Mucosa of stomach (tissue), 1 donor: ENCODE measurements at regions not wholly inside any gene's neighbourhood (a gene's known extent, or its start where the extent isn't known, plus 50 kb on each side); places are given as distances from the start of the nearest gene placed in this dataset.
"Not testable (repeated sequence)": the region's sequence is repeated elsewhere in the genome, so short reads cannot be mapped to it uniquely, and the experiment has no call there.

Source experiments
- H3K27me3 ChIP-seq: one replicate; pipeline ENCODE4 v1.7.0; 2013; ENCODE audit warnings: mild to moderate bottlenecking, low read length; ENCODE audit not compliant: control insufficient read depth, insufficient read depth
- H3K36me3 ChIP-seq: one replicate; pipeline ENCODE4 v1.7.0; 2013; ENCODE audit warnings: low read length; ENCODE audit not compliant: control insufficient read depth, insufficient read depth
- H3K4me1 ChIP-seq: one replicate; pipeline ENCODE4 v1.7.0; 2013; ENCODE audit warnings: mild to moderate bottlenecking, low read length; ENCODE audit not compliant: control insufficient read depth, insufficient read depth
- H3K4me3 ChIP-seq: one replicate; pipeline ENCODE4 v1.7.0; 2013; ENCODE audit warnings: low read length
- H3K9ac ChIP-seq: one replicate; pipeline ENCODE4 v1.7.0; 2013; ENCODE audit warnings: mild to moderate bottlenecking, low read length, moderate library complexity
- H3K9me3 ChIP-seq: one replicate; pipeline ENCODE4 v1.7.0; 2013; ENCODE audit warnings: mild to moderate bottlenecking, low read length, moderate library complexity; ENCODE audit not compliant: control insufficient read depth
- donor health status: Pancreatic carcinoma.

GRCh38 chr1:81186261-81186660 lies 614.5 kb upstream of the ADGRL2 start:
- no peak overlapping the region for H3K9ac ChIP-seq

GRCh38 chr1:81183553-81183952 lies 617.2 kb upstream of the ADGRL2 start:
- no peaks in the 10 kb centered on the region for H3K9me3 ChIP-seq
- no peaks in the 10 kb centered on the region for H3K27me3 ChIP-seq
- H3K9ac ChIP-seq, result no peak overlapping the region
- no peak overlapping the region for H3K4me3 ChIP-seq
- no peaks in the 10 kb centered on the region for H3K4me1 ChIP-seq
- H3K36me3 ChIP-seq, result no peaks in the 10 kb centered on the region

More at GRCh38 chr1:81186261-81186660, 614.5 kb upstream of the ADGRL2 start:
- no peaks in the 10 kb centered on the region for H3K4me1 ChIP-seq
- no peaks in the 10 kb centered on the region for H3K9me3 ChIP-seq
- H3K4me3 ChIP-seq, result no peak overlapping the region
- no peaks in the 10 kb centered on the region for H3K36me3 ChIP-seq
- no peaks in the 10 kb centered on the region for H3K27me3 ChIP-seq

GRCh38 chr1:81183051-81183450 lies 617.7 kb upstream of the ADGRL2 start:
- Histone ChIP-seq H3K36me3 (no peaks in the 10 kb centered on the region), H3K27me3 (no peaks in the 10 kb centered on the region), H3K4me1 (no peaks in the 10 kb centered on the region), H3K9me3 (no peaks in the 10 kb centered on the region), H3K9ac (no peak overlapping the region), H3K4me3 (no peak overlapping the region)

- no peaks in the 10 kb centered on the region for H3K9me3 ChIP-seq
- no peaks in the 10 kb centered on the region for H3K4me1 ChIP-seq
- H3K36me3 ChIP-seq, result no peaks in the 10 kb centered on the region
- no peak overlapping the region for H3K4me3 ChIP-seq
- no peak overlapping the region for H3K9ac ChIP-seq
- H3K27me3 ChIP-seq, result peaks cover 4% of the 10 kb centered on the region
Measured at GRCh38 chr1:81179242-81179641, 621.5 kb upstream of the ADGRL2 start.

- not testable (repeated sequence) for H3K9me3 ChIP-seq, H3K4me1 ChIP-seq
Measured at GRCh38 chr1:81178431-81179093, 622.2 kb upstream of the ADGRL2 start.

GRCh38 chr1:81174811-81175476 lies 625.8 kb upstream of the ADGRL2 start:
- no peaks in the 10 kb centered on the region for H3K4me1 ChIP-seq
- no peaks in the 10 kb centered on the region for H3K36me3 ChIP-seq
- no peak overlapping the region for H3K4me3 ChIP-seq
- H3K27me3 ChIP-seq, result peaks cover 4% of the 10 kb centered on the region
- H3K9me3 ChIP-seq, result no peaks in the 10 kb centered on the region
- no peak overlapping the region for H3K9ac ChIP-seq

More at GRCh38 chr1:81178431-81179093, 622.2 kb upstream of the ADGRL2 start:
- H3K9ac ChIP-seq, H3K4me3 ChIP-seq, H3K27me3 ChIP-seq, H3K36me3 ChIP-seq: not testable (repeated sequence)

- Histone ChIP-seq H3K4me1 (no peaks in the 10 kb centered on the region), H3K9me3 (no peaks in the 10 kb centered on the region), H3K36me3 (no peaks in the 10 kb centered on the region), H3K4me3 (no peak overlapping the region), H3K27me3 (peaks cover 4% of the 10 kb centered on the region), H3K9ac (no peak overlapping the region)
Measured at GRCh38 chr1:81174052-81174451, 626.7 kb upstream of the ADGRL2 start.

- H3K4me3 ChIP-seq, result no peak overlapping the region
- H3K9ac ChIP-seq, result no peak overlapping the region
- H3K36me3 ChIP-seq, result no peaks in the 10 kb centered on the region
- H3K27me3 ChIP-seq, result peaks cover 4% of the 10 kb centered on the region
- H3K9me3 ChIP-seq, result no peaks in the 10 kb centered on the region
- no peaks in the 10 kb centered on the region for H3K4me1 ChIP-seq
Measured at GRCh38 chr1:81172483-81172882, 628.3 kb upstream of the ADGRL2 start.

GRCh38 chr1:81170721-81171120 lies 630.0 kb upstream of the ADGRL2 start:
- Histone ChIP-seq H3K4me3 (no peak overlapping the region), H3K4me1 (no peaks in the 10 kb centered on the region), H3K9ac (no peak overlapping the region), H3K36me3 (no peaks in the 10 kb centered on the region), H3K27me3 (peaks cover 4% of the 10 kb centered on the region), H3K9me3 (no peaks in the 10 kb centered on the region)

GRCh38 chr1:81165963-81166362 lies 634.8 kb upstream of the ADGRL2 start:
- no peak overlapping the region for H3K4me3 ChIP-seq
- no peak overlapping the region for H3K9ac ChIP-seq
- no peaks in the 10 kb centered on the region for H3K36me3 ChIP-seq
- no peaks in the 10 kb centered on the region for H3K27me3 ChIP-seq
- H3K9me3 ChIP-seq, result no peaks in the 10 kb centered on the region
- H3K4me1 ChIP-seq, result no peaks in the 10 kb centered on the region

GRCh38 chr1:81160696-81161095 lies 640.0 kb upstream of the ADGRL2 start:
- Histone ChIP-seq H3K4me3 (no peak overlapping the region), H3K27me3 (no peaks in the 10 kb centered on the region), H3K4me1 (no peaks in the 10 kb centered on the region), H3K9me3 (no peaks in the 10 kb centered on the region), H3K9ac (no peak overlapping the region), H3K36me3 (no peaks in the 10 kb centered on the region)

GRCh38 chr1:81158592-81158991 lies 642.1 kb upstream of the ADGRL2 start:
- Histone ChIP-seq H3K9me3 (no peaks in the 10 kb centered on the region), H3K4me1 (no peaks in the 10 kb centered on the region), H3K27me3 (no peaks in the 10 kb centered on the region), H3K36me3 (no peaks in the 10 kb centered on the region), H3K4me3 (no peak overlapping the region), H3K9ac (no peak overlapping the region)
